Brain microvascular endothelial cell (primary cell): ENCODE measurements at regions not wholly inside any gene's neighbourhood (a gene's known extent, or its start where the extent isn't known, plus 50 kb on each side); places are given as distances from the start of the nearest gene placed in this dataset.

Source experiments
- DNase-seq: peaks from one replicate; pipeline ENCODE4 v3.0.0-alpha.2; 2020
- H3K27ac ChIP-seq: fragments of 250-450 bp; sonication (Bioruptor Pico); 2 replicates; pipeline ENCODE4 v1.5.1; 2020; ENCODE audit warnings: mild to moderate bottlenecking, moderate library complexity
- H3K27me3 ChIP-seq: fragments of 250-450 bp; sonication (Bioruptor Pico); replicated peaks from 2 replicates; pipeline ENCODE4 v1.5.1; 2020; ENCODE audit warnings: mild to moderate bottlenecking
- H3K36me3 ChIP-seq: fragments of 250-450 bp; sonication (Bioruptor Pico); replicated peaks from 2 replicates; pipeline ENCODE4 v1.5.1; 2020; ENCODE audit warnings: mild to moderate bottlenecking
- H3K4me3 ChIP-seq: 2 replicates; pipeline ENCODE4 v1.5.1; 2011; ENCODE audit warnings: low read depth, mild to moderate bottlenecking, control low read depth, low read length, moderate library complexity
- CTCF ChIP-seq: IDR thresholded peaks from 2 replicates; pipeline ENCODE4 v1.5.1; 2011; ENCODE audit warnings: low read depth, mild to moderate bottlenecking, moderate library complexity, low read length, control low read depth, inconsistent platforms; ENCODE audit errors: missing control alignments
- in situ Hi-C: cut with HindIII; loops from 2 replicates; pipeline ENCODE4 v1.10.0; 2017; ENCODE audit warnings: low sequenced_read_pairs, low pct_ligation_motif_present

- Histone ChIP-seq H3K36me3 (no peaks in the 10 kb centered on the region), H3K27ac (no peak overlapping the region), H3K27me3 (no peaks in the 10 kb centered on the region), H3K4me3 (no peak overlapping the region)
- DNase-seq: no peak
- TF ChIP-seq CTCF: no peak
- in situ Hi-C loops: no loop called here
Observed at GRCh38 chr11:112608509-112608908, 347.8 kb upstream of the PLET1 start.

GRCh38 chr11:112610494-112610893 is 349.8 kb upstream of the PLET1 start:
- Histone ChIP-seq H3K4me3 (no peak overlapping the region), H3K27me3 (no peaks in the 10 kb centered on the region), H3K36me3 (no peaks in the 10 kb centered on the region), H3K27ac (no peak overlapping the region)
- in situ Hi-C loops: no loop called here
- no peak for TF ChIP-seq CTCF
- DNase-seq: no peak

- no peak for DNase-seq
- H3K36me3 ChIP-seq: no peaks in the 10 kb centered on the region
- H3K27me3 ChIP-seq: no peaks in the 10 kb centered on the region
- no peak overlapping the region for H3K4me3 ChIP-seq
- in situ Hi-C loops: no loop called here
- TF ChIP-seq CTCF: no peak
- H3K27ac ChIP-seq: no peak overlapping the region
Observed at GRCh38 chr11:112610996-112611750, 350.0 kb upstream of the NCAM1 start.

- H3K27me3 ChIP-seq: no peaks in the 10 kb centered on the region
- no peaks in the 10 kb centered on the region for H3K36me3 ChIP-seq
- no peak for DNase-seq
- in situ Hi-C loops: no loop called here
- no peak overlapping the region for H3K4me3 ChIP-seq
- H3K27ac ChIP-seq: no peak overlapping the region
- TF ChIP-seq CTCF: no peak
Observed at GRCh38 chr11:112611771-112612170, 349.4 kb upstream of the NCAM1 start.

GRCh38 chr11:112612250-112612849 is 348.9 kb upstream of the NCAM1 start:
- no peak for TF ChIP-seq CTCF

More at GRCh38 chr11:112612250-112612849, 348.9 kb upstream of the NCAM1 start:
- no peak overlapping the region for H3K4me3 ChIP-seq
- in situ Hi-C loops: no loop called here
- no peak for DNase-seq
- no peaks in the 10 kb centered on the region for H3K36me3 ChIP-seq
- H3K27ac ChIP-seq: no peak overlapping the region
- no peaks in the 10 kb centered on the region for H3K27me3 ChIP-seq
